Panc1 (cell line): ENCODE measurements at regions not wholly inside any gene's neighbourhood (a gene's known extent, or its start where the extent isn't known, plus 50 kb on each side); places are given as distances from the start of the nearest gene placed in this dataset.

Experiments used
- ATAC-seq: fragments of 200-7000 bp; cut with Tn5 transposase; 2 replicates; pipeline ENCODE4 v1.9.1; 2020; ENCODE audit warnings: mild to moderate bottlenecking, moderate library complexity
- BruUV-seq: library from RNA; stranded (reverse); fragments of 400-500 nt; replicated peaks from 2 replicates; lab custom pipeline; 2021; lab: Mats Ljungman, UMichigan
- CTCF ChIA-PET: fragments of 300-600 bp; sonication (Branson Sonifier 250); formaldehyde crosslinking; loops from one replicate; lab custom pipeline; 2022; ENCODE audit warnings: antibody characterized with exemption; lab: Charles Lee
- POLR2A ChIA-PET: fragments of 300-600 bp; sonication (Branson Sonifier 250); formaldehyde crosslinking; loops from one replicate; lab custom pipeline; 2022; ENCODE audit warnings: antibody characterized with exemption; lab: Charles Lee
- DNase-seq: peaks from one replicate; pipeline ENCODE4 v3.0.0-alpha.2; 2010; ENCODE audit warnings: low read depth, low spot score
- H3K27ac ChIP-seq: 2 replicates; pipeline ENCODE4 v1.5.1; 2011; ENCODE audit warnings: mild to moderate bottlenecking, low read length, inconsistent platforms
- H3K27me3 ChIP-seq: fragments of 200-500 bp; sonication (Bioruptor generic); 2 replicates; pipeline ENCODE4 v1.6.0; 2014; ENCODE audit warnings: low read length, inconsistent platforms; ENCODE audit not compliant: control insufficient read depth, insufficient read depth
- H3K36me3 ChIP-seq: fragments of 200-500 bp; sonication (Bioruptor generic); 2 replicates; pipeline ENCODE4 v1.5.1; 2014; ENCODE audit warnings: inconsistent platforms, mild to moderate bottlenecking, low read length, moderate library complexity; ENCODE audit not compliant: control insufficient read depth, insufficient read depth
- H3K4me1 ChIP-seq: 2 replicates; pipeline ENCODE4 v1.5.1; 2011; ENCODE audit warnings: inconsistent platforms, mild to moderate bottlenecking, low read length, moderate library complexity; ENCODE audit not compliant: control insufficient read depth, insufficient read depth
- H3K4me3 ChIP-seq, 2 experiments: 2 replicates each; pipeline ENCODE4 v1.5.1; 2011 to 2012; ENCODE audit warnings: low read depth in 2 of 2, low read length in 2 of 2, mild to moderate bottlenecking in 2 of 2, inconsistent platforms in 1 of 2, moderate library complexity in 1 of 2
- H3K9me3 ChIP-seq: fragments of 200-500 bp; sonication (Bioruptor generic); 2 replicates; pipeline ENCODE4 v1.5.1; 2014; ENCODE audit warnings: low read depth, mild to moderate bottlenecking, inconsistent platforms, low read length, moderate library complexity; ENCODE audit not compliant: control insufficient read depth, insufficient read depth
- CTCF ChIP-seq: fragments of 450-650 bp; IDR thresholded peaks from 2 replicates; pipeline ENCODE4 v1.5.1; 2017; ENCODE audit warnings: mild to moderate bottlenecking
- POLR2AphosphoS5 ChIP-seq: IDR thresholded peaks from 2 replicates; pipeline ENCODE4 v1.6.1; 2012; ENCODE audit warnings: mild to moderate bottlenecking, low read depth, low read length, moderate library complexity
- REST ChIP-seq, 2 experiments: IDR thresholded peaks; 2 replicates each; pipeline ENCODE4 v1.6.1; 2011 to 2012; ENCODE audit warnings: low read depth in 2 of 2, control low read depth in 1 of 2, low read length in 1 of 2, mild to moderate bottlenecking in 1 of 2, moderate library complexity in 1 of 2; ENCODE audit not compliant: insufficient read depth in 1 of 2
- SIN3A ChIP-seq: IDR thresholded peaks from 2 replicates; pipeline ENCODE4 v1.6.1; 2012; ENCODE audit warnings: low read depth, mild to moderate bottlenecking, low read length, moderate library complexity, borderline replicate concordance; ENCODE audit not compliant: insufficient read depth
- TCF7L2 ChIP-seq: IDR thresholded peaks from 2 replicates; pipeline ENCODE4 v1.6.1; 2011; ENCODE audit warnings: mild to moderate bottlenecking, low read depth, low read length, inconsistent platforms
- in situ Hi-C: cut with HindIII; loops from 2 replicates; pipeline ENCODE4 v1.10.0; 2016; ENCODE audit warnings: low sequenced_read_pairs, low pct_unique_long_range_greater_than_20kb
- intact Hi-C: fragments of 100-400 bp; cut with micrococcal nuclease; formaldehyde crosslinking; loops from one replicate; pipeline ENCODE4 v1.10.0; 2022; ENCODE audit not compliant: unreplicated experiment

GRCh38 chr10:131577178-131577555 lies 265.6 kb upstream of the TCERG1L start:
- TF ChIP-seq TCF7L2: no peak
- TF ChIP-seq POLR2AphosphoS5: no peak
- no peak for TF ChIP-seq CTCF
- TF ChIP-seq SIN3A: no peak
- TF ChIP-seq REST (IDR thresholded peaks at IDR 0.05; ENCODE audit: insufficient read depth in 1 of 2, low read depth in 2 of 2, low read length in 1 of 2): no peak
- H3K27ac ChIP-seq: no peak overlapping the region
- no peak overlapping the region for H3K4me3 ChIP-seq
- no peak for DNase-seq
- in situ Hi-C loops (no loop called here), intact Hi-C loops (no loop called here)
- H3K9me3 ChIP-seq: no peaks in the 10 kb centered on the region
- ChIA-PET CTCF (no interaction called here), POLR2A (interaction anchor here (0.6 kb wide), 1 partner anchor 1216 kb away, joined by 10 read pairs; no protein-coding TSS in a partner anchor)
- no peaks in the 10 kb centered on the region for H3K36me3 ChIP-seq
- no peak for ATAC-seq
- no peaks in the 10 kb centered on the region; the same call in 1 of the 2 replicates for H3K27me3 ChIP-seq
- no TSS peak for BruUV-seq
- no peaks in the 10 kb centered on the region for H3K4me1 ChIP-seq

GRCh38 chr10:131577786-131578471 lies 266.4 kb upstream of the TCERG1L start:
- Histone ChIP-seq H3K27me3 (no peaks in the 10 kb centered on the region), H3K4me3 (no peak overlapping the region), H3K36me3 (no peaks in the 10 kb centered on the region), H3K9me3 (no peaks in the 10 kb centered on the region), H3K4me1 (no peaks in the 10 kb centered on the region), H3K27ac (no peak overlapping the region)
- in situ Hi-C loops: no loop called here
- no peak for TF ChIP-seq SIN3A
- TF ChIP-seq TCF7L2: no peak
- TF ChIP-seq POLR2AphosphoS5: no peak
- no peak for TF ChIP-seq CTCF
- TF ChIP-seq REST (IDR thresholded peaks at IDR 0.05; ENCODE audit: insufficient read depth in 1 of 2, low read depth in 2 of 2, low read length in 1 of 2): no peak
- POLR2A ChIA-PET: no interaction called here
- CTCF ChIA-PET: no interaction called here
- DNase-seq (no peak), ATAC-seq (no peak)
- BruUV-seq: no TSS peak
- intact Hi-C loops: no loop called here
